Right renal pelvis (tissue), 4 donors: ENCODE measurements at regions not wholly inside any gene's neighbourhood (a gene's known extent, or its start where the extent isn't known, plus 50 kb on each side); places are given as distances from the start of the nearest gene placed in this dataset.

Experiments used
- DNase-seq, 4 donors: peaks; one replicate each; pipeline ENCODE4 v3.0.0-alpha.2; 2013; ENCODE audit warnings: low read depth in 4 of 4, low spot score in 3 of 4, missing footprints in 1 of 4

GRCh38 chr15:46872286-46872980 lies 844.9 kb upstream of the SEMA6D start:
- DNase-seq, result no peak

- no peak for DNase-seq
These were observed 844.3 kb upstream of the SEMA6D start for GRCh38 chr15:46872981-46873330.

DNA sequence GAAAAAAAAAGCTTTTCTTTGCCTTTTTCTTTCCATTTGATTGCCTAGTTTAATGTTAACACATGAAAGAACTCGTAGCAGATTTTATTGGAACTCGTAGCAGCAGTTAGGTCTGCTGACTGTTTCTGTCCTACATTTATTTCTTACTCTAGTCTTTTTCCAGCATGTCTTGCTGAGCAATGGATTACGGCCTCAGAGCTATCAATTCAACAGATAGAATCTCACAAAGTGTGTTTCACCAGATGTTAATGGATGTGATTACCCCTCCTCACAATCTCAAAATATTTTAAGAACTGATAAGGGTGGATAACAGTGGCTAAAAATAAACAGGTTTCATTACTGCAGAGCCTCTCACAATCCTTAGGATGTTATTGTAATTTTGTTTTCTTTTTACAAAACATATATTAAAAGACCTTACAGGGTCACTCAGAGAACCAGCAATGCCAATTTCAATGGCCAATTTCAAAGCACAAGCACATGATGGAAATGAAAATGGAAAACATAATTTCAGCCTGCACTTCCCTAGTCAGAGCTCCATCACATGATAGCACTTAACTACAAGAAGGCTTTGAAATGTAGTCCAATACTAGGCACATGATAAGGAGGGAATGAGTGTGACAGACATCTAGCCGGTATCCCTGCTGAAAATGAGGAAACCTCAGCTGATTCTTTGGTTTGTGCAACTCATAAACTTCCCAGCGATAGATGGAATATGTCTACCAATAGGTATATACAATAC lies 838.1 kb upstream of the SEMA6D start:
- no peak for DNase-seq

DNA sequence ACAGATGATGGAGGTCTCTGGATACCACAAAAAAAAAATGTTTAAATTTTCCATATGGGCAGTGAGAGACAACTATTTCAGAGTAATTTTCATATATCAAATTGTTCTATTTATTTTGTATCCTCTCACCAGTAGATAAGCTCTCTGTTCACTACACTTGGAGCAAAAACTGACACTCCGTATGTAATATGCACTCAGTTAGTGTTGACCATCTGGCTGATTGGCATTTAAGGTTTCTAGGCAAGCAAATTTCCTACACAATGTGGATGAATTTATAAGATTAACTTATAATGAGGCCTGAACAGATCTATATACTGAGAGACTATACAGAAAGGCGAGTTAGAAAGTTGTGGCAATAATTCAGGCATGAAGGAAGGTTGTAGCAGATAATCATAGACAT lies 836.5 kb upstream of the SEMA6D start:
- no peak for DNase-seq

GRCh38 chr15:46892621-46893160 lies 824.6 kb upstream of the SEMA6D start:
- DNase-seq, result no peak

- DNase-seq, result no peak
These were observed 822.7 kb upstream of the SEMA6D start for GRCh38 chr15:46894644-46895043.

DNA sequence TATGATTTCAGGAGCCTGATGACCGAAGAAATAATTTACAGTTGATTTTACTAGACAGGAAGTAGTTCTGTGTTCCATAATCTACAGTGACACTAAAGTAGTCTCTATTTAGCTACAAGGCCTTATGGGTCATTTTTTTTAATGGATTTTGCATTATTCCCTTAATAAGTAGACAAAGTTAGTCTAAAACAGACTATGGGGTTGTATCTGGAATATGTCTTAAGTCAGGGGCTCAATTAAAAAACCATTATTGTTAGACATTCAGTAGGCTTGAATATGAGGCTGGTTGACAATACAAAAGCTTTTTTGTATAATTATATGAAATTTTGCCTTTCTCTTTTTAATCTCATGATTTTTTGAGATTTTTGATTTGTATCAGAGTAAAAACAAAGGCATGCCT lies 820.0 kb upstream of the SEMA6D start:
- no peak for DNase-seq

GRCh38 chr15:46901001-46901400 lies 816.3 kb upstream of the SEMA6D start:
- DNase-seq, result no peak

DNA sequence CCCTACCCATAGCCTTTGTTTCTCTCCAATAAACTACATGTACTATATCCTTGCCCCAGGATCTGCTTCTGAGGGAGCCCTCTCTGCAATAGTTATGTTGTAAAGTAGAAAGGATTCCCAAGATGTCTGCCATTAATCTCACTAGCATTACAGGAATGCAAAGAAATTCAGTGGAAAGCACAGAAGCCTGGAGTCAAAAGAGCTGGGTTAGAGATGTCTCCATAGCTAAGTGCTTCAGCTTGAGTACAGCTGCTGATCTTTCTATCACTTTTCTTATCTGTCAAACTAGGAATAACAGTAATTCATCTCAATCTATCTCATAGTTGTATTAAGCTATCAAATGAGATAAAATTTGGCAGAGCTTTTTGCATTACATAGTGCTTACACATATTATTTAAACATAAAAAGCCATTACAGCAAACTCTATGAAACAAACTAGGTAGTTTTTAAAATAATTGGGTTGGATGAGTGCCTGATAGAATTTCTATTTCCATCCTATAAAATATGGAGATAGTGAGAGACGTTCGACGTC lies 799.5 kb upstream of the SEMA6D start:
- no peak for DNase-seq

- DNase-seq, result no peak
These were observed 798.7 kb upstream of the SEMA6D start for GRCh38 chr15:46918462-46919140.

DNA sequence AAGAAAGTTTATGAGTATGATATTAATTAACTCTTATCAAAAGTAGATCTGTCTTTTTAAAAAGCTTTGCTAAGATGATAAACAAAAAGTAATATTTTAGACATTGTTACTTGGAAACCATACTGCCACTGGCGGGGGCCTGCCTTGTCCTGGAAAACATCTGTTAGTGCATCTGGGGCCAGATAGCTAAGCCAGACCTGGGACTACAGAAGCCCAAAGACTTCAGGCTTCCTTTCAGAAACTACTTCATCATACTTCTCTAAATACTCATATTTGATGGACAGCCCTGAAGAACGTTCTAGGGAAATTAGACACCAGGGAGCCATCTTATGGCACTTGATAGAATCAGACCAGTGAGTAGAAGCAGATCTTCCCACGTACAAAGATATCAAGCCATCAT lies 795.4 kb upstream of the SEMA6D start:
- DNase-seq, result no peak

DNA sequence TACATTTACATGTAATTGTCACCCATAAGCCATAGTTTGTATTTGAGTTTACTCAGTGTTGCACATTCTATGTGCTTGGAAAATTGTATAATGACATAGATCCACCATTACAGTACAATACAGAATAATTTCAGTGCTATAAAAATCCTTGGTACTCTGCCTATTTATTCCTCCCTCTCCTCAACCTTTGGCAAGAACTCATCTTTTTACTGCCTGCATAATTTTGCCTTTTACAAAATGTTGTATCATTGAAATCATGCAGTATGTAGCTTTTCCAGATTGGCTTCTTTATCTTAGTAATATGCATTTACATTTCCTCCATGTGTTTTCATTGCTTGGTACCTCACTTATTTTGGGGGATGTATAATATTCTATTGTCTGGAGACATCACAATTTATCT lies 786.9 kb upstream of the SEMA6D start:
- DNase-seq, result no peak

- no peak for DNase-seq
These were observed 784.0 kb upstream of the SEMA6D start for GRCh38 chr15:46933332-46933731.

- DNase-seq, result no peak
These were observed 782.5 kb upstream of the SEMA6D start for GRCh38 chr15:46934851-46935250.

GRCh38 chr15:46938169-46938568 lies 779.1 kb upstream of the SEMA6D start:
- no peak for DNase-seq

- DNase-seq, result peak in 2 of 4 donors; percentile 49 to 57
These were observed 776.1 kb upstream of the SEMA6D start for GRCh38 chr15:46941241-46941640.

DNA sequence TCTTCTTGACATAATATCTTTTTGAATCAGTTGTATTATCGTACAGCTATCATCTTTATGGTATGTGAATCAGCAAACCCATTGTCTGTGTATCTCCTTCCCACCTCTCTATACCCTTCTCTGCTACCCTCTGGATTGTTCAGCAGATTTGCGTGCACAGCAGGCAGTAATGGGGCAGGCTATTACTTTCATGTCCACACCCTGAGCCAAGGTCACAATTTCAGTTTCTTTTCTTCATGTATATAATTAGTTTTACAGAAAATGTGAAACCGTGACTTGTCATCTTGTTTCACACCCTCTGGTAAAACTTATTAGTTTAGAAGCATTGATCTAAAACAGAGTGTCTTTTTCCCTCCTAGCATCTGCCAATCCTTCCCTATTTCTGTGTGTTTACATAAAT lies 770.4 kb upstream of the SEMA6D start:
- no peak for DNase-seq

DNA sequence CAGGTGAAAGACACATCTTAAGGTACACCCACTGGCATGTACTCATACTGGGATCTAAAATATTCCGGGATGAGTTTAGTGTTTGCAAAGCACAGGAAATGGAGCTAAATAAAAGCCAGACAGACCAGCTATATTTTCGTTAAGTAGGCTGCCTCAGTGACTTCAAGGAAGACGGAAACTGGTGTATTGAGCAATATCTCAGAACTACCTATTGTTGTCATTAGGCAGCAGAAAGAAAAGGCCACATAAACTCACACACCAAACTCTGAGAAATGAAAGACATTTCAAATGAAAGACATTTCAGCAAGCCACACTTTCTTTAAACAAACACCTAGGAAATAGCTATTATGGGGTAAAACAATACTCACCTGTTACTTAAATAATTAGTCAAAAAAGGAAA lies 761.7 kb upstream of the SEMA6D start:
- no peak for DNase-seq

DNA sequence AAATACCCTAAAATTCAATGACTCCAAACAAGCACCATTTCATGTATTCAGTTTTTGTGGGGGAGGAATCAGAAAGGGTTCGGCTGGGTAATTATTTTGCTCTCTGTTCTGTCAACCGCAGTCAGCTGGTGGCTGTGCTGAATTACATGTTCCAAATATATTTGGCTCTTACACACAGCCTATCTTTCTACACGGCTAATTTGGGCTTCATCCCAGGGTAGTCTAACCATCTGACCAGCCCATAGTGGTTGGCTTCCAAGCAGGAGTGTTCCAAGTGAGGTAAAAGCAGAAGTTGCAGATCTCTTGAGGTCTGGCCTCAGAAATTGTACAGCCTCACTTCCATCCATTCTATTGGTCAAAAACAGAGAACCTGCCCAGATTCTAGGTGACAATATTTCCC lies 760.8 kb upstream of the SEMA6D start:
- no peak for DNase-seq

GRCh38 chr15:46956881-46957280 lies 760.4 kb upstream of the SEMA6D start:
- no peak for DNase-seq

DNA sequence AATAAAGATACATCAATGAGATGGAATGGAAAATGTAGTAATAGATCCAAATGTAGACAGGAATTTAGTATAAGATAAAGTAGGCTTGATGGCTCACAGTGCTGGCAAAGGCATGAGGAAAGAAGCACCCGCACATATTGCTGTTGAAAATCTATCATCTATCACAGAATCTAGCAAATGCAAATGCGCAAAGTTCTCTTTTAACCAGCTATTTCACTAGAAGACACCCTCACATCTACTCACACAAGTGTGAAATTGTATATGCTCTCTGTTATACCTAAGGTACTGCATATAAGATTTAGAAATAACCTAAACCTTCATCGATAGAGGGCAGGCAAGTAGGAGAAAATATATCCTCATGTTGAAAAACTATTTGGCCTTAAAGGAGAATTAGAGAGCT lies 756.7 kb upstream of the SEMA6D start:
- DNase-seq, result no peak
